ENCODE measurements at regions not wholly inside any gene's neighbourhood (a gene's known extent, or its start where the extent isn't known, plus 50 kb on each side); places are given as distances from the start of the nearest gene placed in this dataset.
"Not testable (repeated sequence)": the region's sequence is repeated elsewhere in the genome, so short reads cannot be mapped to it uniquely, and the experiment has no call there.

GRCh38 chrX:63285375-63285774 is 65.8 kb downstream of the SPIN4 start:
- Mint-ChIP-seq H3K27ac (no peak overlapping the region), H3K4me1 (ENCODE audit: low read depth) (no peaks in the 10 kb centered on the region), H3K4me3 (no peak overlapping the region), H3K36me3 (ENCODE audit: low read depth) (0 out of 2 replicates have a peak, but pooled peaks cover under 1% of the 10 kb centered on the region), H3K27me3 (ENCODE audit: insufficient read depth) (peaks cover 2% of the 10 kb centered on the region; the same call in 1 of the 2 replicates), H3K9me3 (peaks cover under 1% of the 10 kb centered on the region; the same call in 1 of the 2 replicates)
- no peak for TF ChIP-seq CTCF (IDR thresholded peaks at IDR 0.05)
- DNase-seq = no peak

- Mint-ChIP-seq H3K9me3 (no peaks in the 10 kb centered on the region), H3K27ac (no peak overlapping the region), H3K4me3 (no peak overlapping the region), H3K4me1 (ENCODE audit: low read depth) (no peaks in the 10 kb centered on the region), H3K36me3 (ENCODE audit: low read depth) (no peaks in the 10 kb centered on the region), H3K27me3 (ENCODE audit: insufficient read depth) (peaks cover 2% of the 10 kb centered on the region; the same call in 1 of the 2 replicates)
- TF ChIP-seq CTCF (IDR thresholded peaks at IDR 0.05) = no peak
- DNase-seq = no peak
Observed at GRCh38 chrX:63284659-63285058, 66.5 kb downstream of the SPIN4 start.

- Mint-ChIP-seq H3K36me3 (ENCODE audit: low read depth) (no peaks in the 10 kb centered on the region), H3K4me3 (no peak overlapping the region), H3K4me1 (ENCODE audit: low read depth) (no peaks in the 10 kb centered on the region), H3K9me3 (no peaks in the 10 kb centered on the region), H3K27me3 (ENCODE audit: insufficient read depth) (no peaks in the 10 kb centered on the region), H3K27ac (no peak overlapping the region)
- TF ChIP-seq CTCF (IDR thresholded peaks at IDR 0.05) = no peak
- no peak for DNase-seq
Observed at GRCh38 chrX:63283348-63283747, 67.8 kb downstream of the SPIN4 start.

- H3K9me3 Mint-ChIP-seq = no peaks in the 10 kb centered on the region
- no peaks in the 10 kb centered on the region for H3K4me1 Mint-ChIP-seq (ENCODE audit: low read depth)
- DNase-seq = no peak
- no peaks in the 10 kb centered on the region for H3K27me3 Mint-ChIP-seq (ENCODE audit: insufficient read depth)
- H3K4me3 Mint-ChIP-seq = no peak overlapping the region
- no peaks in the 10 kb centered on the region for H3K36me3 Mint-ChIP-seq (ENCODE audit: low read depth)
- TF ChIP-seq CTCF (IDR thresholded peaks at IDR 0.05) = no peak
- no peak overlapping the region for H3K27ac Mint-ChIP-seq
Observed at GRCh38 chrX:63282828-63283227, 68.3 kb downstream of the SPIN4 start.

GRCh38 chrX:63282077-63282476 is 69.1 kb downstream of the SPIN4 start:
- Mint-ChIP-seq H3K9me3 (no peaks in the 10 kb centered on the region), H3K36me3 (ENCODE audit: low read depth) (no peaks in the 10 kb centered on the region), H3K4me1 (ENCODE audit: low read depth) (no peaks in the 10 kb centered on the region), H3K4me3 (no peak overlapping the region), H3K27me3 (ENCODE audit: insufficient read depth) (no peaks in the 10 kb centered on the region), H3K27ac (no peak overlapping the region)
- no peak for TF ChIP-seq CTCF (IDR thresholded peaks at IDR 0.05)
- no peak for DNase-seq

- H3K36me3 Mint-ChIP-seq (ENCODE audit: low read depth) = no peaks in the 10 kb centered on the region
- DNase-seq = no peak
- no peaks in the 10 kb centered on the region for H3K27me3 Mint-ChIP-seq (ENCODE audit: insufficient read depth)
- H3K4me1 Mint-ChIP-seq (ENCODE audit: low read depth) = no peaks in the 10 kb centered on the region
- H3K9me3 Mint-ChIP-seq = no peaks in the 10 kb centered on the region
- H3K4me3 Mint-ChIP-seq = no peak overlapping the region
- TF ChIP-seq CTCF (IDR thresholded peaks at IDR 0.05) = no peak
- H3K27ac Mint-ChIP-seq = no peak overlapping the region
Observed at GRCh38 chrX:63281465-63281864, 69.7 kb downstream of the SPIN4 start.

GRCh38 chrX:63277394-63277793 is 73.7 kb downstream of the SPIN4 start:
- not testable (repeated sequence) for H3K4me3 Mint-ChIP-seq; H3K9me3 Mint-ChIP-seq; H3K27ac Mint-ChIP-seq; H3K36me3 Mint-ChIP-seq (ENCODE audit: low read depth); DNase-seq; H3K27me3 Mint-ChIP-seq (ENCODE audit: insufficient read depth); H3K4me1 Mint-ChIP-seq (ENCODE audit: low read depth)
